RPMI7951 (cell line): ENCODE measurements at regions not wholly inside any gene's neighbourhood (a gene's known extent, or its start where the extent isn't known, plus 50 kb on each side); places are given as distances from the start of the nearest gene placed in this dataset.
"Not testable (repeated sequence)": the region's sequence is repeated elsewhere in the genome, so short reads cannot be mapped to it uniquely, and the experiment has no call there.

Experiments
- DNase-seq: peaks from one replicate; pipeline ENCODE4 v3.0.0-alpha.2; 2012; ENCODE audit warnings: low read depth

DNA sequence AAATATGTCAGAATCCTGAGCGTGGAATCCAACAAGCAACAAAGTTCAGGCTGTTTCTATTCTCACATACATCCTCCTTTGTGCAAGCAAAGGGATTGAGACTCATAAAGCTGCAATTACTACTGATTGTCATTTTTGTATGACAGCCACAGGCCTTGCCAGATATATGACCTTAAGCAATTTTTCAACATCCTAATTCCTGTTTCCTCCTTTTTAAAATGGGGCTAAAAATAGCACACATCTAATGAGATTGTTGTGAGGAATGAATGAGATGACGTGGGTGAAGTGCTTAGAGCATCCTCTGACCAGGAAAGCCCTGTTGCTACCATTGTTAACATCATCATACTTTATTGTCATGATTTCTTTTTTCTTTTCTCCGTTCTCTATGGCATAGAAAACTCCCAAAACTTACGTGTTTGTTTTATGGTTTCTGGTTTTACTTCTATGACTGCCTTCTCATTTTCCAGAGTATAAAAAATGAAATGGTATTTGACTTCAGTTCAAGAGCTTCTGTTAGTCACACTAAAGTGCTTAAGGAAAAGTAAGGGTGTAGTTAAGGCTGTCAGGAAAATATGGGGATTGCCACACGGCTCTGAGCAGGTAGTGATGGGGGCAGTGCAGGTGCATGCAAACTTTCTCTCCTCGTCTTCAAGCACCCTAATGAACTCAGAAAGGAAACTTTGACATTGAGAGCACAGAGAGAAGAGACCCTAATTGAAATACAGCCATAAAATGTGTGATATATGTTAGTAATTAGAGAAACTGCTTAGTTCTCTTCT lies 590.6 kb upstream of the NETO1 start:
- DNase-seq: no peak

DNA sequence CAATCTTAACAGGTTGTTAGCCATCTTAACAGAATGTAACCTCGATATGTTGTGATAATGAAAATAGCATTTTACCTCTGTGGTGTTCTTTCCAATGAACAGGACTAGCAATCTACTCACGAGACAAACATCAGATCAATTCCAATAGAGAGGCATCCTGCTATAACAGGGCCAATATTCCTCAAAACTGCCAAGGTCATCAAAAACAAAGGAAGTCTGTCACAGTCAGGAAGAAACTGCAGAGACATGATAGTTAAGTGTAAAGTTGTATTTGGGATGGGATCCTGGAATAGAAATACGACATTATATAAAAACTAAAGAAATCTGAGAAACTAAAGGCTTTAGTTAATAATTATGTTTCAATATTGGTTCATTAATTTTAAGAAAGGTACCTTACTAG lies 588.9 kb upstream of the NETO1 start:
- no peak for DNase-seq

DNA sequence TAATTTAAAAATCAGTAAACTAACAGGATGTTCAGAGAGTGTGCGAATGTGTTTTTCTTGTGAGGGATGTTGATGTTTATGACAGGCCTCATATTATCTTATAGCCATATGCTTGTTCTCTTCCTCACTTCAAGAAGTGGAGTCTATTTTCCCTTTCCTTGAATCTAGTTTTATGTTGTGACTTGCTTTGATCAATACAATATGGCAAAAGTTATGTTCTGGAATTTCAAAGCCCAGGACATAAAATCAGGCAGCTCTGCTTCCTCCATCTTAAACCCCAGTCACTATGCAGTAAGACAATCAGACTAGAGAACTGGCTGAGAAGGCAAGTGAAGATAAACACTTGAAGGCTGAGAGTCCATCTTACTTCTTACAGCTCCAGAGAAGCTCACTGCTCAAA lies 585.1 kb upstream of the NETO1 start:
- no peak for DNase-seq

DNA sequence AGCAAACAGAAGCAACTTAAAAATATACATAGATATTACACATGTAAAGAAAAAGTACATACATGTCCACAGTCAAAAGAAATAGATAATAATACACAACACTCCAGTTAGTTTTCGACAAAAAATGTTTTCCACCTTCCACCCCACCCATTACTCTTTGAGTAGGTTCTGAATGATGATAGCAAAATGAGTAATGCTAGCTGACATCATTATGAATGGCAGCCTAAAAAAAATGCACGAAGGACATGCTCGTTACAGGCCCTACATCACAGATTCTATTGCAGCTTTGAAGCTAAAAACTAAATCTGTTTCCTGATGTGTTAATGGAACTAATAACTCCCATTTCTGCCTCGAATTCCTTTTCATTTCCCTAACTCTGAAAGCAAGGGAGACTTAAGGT lies 578.7 kb upstream of the NETO1 start:
- peak; percentile 9 for DNase-seq

DNA sequence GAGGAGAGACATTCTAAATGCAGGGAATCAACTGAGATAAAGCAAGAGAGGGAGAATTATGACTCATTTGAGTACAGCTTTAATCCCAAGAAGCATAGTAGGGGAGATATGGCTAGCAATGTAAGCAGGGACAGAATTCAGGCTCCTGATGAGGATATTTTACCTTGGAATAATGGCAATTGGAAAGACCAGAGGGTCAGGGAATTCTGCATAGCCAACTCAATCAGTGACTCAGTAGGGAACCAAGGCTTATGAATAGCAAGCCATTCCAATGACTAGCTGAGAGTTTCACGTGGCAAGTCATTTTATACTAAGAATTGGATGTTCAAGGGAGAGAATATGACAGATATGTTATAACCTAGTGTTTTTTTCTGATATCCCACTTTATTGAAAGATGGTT lies 563.8 kb upstream of the NETO1 start:
- DNase-seq: no peak

DNA sequence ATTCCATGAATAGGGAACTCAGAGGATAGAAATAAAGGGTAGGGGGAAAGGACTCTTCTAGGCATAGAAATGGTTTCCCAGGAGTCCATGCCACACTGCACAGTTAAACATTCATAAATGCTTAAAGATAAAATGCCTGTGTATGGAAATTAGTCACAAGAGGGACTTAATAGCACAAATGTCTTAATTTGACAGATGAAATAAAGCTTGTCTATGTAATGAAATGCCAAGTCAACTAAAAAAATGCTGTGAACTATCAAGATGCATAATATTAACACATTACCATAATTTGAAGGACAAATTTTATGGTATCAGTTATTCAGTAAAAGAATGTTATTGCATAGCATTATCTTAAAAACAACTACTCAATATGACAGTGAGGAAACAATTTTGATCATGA lies 553.2 kb upstream of the NETO1 start:
- DNase-seq: no peak

DNA sequence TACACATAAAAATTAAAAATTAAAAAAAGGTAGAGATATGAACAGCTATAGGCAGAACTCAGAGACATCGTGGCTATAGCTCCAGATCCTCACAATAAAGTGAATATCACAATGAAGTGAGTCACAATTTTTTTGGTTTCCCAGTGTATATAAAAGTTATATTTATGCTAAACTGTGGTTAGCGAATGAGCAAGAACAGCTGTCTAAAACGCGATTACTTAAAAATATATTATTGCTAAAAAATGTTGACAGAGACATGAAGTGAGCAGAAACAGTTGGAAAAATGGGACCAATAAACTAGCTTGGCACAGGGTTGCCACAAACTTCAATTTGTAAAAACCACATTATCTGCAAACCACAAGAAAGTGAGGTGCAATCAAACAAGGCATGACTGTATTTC lies 551.7 kb upstream of the NETO1 start:
- DNase-seq: no peak

DNA sequence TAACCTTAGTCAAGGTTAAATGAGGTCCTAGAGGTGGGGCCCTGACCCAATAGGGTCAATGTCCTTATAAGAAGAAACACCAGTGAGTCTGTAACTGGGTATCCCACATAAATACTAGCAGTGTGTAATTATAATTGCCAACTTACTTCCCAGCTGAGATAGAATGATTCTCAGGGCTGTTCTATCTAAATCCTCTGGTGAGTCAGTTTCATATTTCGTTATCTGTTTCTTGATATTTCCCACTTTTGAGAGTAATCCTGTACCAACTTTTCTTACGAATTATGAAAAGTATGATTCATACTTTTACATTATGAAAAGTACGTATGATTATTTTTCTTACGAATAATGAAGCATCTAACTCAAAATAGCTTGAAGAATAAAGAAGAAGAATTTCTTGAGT lies 546.8 kb upstream of the NETO1 start:
- no peak for DNase-seq

DNA sequence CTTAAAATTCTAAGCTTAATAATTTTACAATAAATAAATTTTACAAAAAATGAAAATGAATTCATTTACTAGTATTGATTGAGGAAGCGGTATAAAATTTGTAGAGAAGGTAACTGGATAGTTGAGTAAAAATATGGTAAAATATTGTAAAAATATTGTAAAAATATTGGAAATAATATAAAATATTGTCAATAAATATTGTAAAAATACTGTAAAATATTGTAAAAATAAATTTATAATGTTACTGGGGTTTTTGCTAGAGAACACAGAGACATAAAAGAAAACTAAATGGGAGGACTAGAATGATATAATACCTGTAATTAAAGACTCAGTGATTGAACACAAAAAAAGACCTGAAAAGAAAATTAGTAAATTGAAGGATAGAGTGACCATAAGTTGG lies 546.3 kb upstream of the NETO1 start:
- no peak for DNase-seq

DNA sequence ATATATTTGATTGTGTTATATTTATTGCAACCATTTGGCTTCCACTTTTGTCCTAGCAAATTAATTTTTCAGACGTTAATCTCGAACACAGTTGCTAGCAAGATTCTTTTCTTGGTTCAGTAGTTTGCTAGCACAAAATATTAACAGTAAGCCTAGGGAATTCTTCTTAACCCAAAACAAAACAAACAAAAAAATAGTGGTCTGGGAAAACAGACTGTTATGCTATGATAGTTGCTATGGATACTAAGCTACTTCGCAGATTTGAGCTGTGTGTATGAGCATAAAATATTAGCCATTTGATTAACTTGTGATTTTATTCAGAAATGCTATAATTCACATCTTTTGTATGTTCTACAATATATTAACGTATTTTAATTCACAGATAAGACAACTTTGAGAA lies 541.5 kb upstream of the NETO1 start:
- no peak for DNase-seq

DNA sequence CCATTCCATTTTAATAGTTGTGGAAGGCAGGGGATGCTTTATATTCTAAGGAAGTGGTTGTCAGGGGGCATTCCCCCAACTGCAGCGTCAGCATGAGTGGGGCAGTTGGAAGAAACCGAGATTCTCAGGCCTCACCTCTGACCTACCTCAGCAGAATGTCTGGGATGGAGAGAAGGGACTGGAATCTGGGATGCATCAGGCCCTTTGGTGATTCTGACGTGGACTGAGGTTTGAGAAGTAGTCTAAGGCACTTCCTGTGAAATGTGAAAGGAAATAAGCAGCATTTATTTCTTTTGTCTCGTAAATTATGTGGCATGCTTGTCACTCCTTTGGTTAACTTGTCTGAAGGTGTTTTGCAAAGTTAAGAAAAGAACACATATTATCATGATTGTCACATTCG lies 540.7 kb upstream of the NETO1 start:
- DNase-seq: peak; percentile 54

DNA sequence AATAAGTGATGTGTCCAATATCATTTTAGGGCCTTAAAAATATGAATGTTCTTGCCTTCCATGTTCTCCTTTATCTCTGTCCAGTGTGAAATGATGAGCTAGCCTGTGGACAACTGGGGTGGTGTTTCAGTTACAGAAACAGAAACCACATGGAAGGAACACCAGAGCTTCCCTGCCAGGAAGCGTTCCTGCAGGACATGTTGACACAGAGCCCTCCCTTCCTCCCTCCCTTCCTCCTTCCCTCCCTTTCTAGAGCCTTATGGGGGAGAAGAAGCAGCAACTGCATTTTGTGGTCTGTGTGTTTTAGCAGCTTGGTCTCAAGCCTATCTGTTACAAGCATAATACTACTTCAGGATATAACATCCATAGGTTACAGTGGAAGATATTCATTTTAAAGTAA lies 539.7 kb upstream of the NETO1 start:
- peak; percentile 72 for DNase-seq

DNA sequence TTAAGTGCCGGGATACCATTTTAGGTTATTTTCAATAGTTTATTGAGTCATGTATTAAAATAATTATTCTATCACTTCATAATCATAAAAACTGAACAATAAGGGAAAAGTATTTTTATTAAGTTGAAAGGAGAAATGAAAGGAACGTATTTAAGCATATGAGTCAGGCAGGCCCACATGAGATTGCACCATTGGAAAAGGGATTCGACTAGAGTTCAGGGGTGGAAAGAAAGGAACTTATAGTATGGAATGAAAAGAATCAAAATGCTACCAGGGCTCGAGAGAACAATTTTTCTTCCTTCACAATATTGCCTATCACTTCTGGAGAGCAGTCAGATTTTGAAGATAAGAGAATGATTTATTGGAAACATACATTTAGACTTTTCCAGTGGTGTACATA lies 516.5 kb upstream of the NETO1 start:
- DNase-seq: no peak

DNA sequence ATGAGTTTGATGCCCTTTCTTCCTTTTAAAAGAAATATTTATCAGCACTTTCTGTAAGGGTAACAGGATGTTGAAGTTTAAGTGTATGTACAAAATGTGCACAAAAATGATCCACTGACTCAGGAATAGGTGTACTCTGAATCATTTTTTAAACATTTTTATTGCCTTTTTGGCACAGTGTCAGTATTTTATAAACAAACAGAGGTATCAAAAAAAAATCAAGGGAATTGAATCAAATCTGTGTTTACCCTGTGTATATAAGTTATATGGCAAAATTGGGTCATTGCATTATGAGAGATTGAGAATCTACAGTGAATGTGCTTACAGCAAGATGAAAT lies 513.9 kb upstream of the NETO1 start:
- no peak for DNase-seq

DNA sequence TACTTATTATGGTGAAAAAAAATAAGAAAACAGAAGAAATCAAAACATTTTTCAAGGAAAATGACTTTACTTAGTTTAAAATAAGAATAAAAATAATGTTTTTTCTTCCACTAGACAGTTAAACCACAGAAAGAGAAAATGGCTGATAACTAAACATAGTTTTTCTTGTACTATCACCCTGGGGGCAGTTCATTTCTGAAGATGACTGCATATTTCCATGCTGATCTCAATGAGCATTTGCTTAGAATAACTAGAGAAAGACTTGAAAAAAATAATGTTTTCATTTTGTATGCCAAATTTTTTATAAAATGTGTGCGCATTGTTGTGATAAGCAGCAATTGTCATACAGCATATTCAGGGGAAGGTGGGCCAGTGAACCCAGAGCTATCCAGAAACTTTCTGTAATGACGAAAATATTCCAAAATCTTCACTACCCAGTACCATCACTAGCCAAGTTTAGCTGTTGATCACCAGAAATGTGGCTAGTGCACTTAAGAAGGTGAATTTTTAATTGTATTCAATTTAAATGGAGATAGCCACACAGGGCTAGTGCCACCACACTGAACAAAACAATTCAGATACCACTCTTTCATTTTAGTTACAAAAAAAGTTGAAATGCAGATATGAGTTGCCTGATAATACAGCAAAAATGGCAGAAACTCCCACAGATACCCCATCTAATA lies 513.4 kb upstream of the NETO1 start:
- DNase-seq: no peak

DNA sequence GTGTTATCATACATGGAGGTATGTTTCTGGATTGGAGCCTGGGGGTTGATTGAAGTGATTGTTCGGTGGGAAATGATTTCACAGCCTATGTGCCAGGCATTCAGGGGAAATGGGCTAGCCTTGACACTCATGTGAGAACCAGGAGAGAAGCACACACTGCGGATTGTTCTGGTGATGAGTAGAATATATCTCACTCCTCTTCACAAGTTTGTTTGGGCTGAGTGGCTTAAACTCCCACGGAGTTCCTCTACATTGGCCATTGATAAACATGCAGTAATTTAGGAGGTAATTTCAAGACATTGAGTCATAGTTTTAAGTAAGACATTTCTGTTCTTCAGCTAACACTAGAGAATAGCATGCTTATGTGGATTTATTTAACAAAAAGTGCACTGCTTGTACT lies 498.9 kb upstream of the NETO1 start:
- no peak for DNase-seq

DNA sequence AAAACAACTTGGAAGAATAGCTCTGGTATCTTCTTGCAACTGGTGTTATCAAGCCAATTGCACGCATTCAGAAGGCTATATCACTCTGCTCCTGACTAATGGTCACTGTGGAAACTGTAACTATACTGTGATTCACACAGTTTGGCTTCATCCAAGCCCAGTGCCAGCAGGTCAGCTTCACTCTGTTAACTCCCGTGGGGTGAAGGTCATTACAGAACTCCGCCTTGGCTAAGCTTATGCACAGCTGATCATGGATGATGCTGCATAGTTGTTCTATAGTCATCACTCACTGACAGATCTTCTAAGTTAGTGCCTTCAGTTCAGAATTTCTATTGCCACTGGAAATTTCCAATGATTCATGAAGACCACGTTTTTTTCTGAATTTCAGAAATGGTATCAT lies 497.2 kb upstream of the NETO1 start:
- DNase-seq: peak; percentile 71

DNA sequence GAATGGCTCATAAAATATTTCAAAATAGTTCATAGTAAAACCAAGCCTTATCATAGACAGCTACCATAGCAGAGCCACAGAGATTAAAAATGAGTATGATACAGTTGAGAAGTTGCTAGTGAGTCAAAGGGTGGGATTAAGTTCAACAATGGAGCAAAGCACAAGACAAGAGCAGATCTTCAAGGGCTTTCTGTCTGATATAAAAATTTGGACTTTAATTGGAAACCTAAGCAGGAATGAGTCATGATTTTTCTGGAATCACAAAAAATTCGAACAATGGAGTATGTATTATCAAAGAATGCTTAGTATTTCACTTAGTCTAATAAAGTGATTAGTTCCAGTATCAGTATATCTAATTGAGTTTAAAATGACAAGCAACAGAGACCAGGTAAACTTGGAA lies 487.3 kb upstream of the NETO1 start:
- DNase-seq: no peak

DNA sequence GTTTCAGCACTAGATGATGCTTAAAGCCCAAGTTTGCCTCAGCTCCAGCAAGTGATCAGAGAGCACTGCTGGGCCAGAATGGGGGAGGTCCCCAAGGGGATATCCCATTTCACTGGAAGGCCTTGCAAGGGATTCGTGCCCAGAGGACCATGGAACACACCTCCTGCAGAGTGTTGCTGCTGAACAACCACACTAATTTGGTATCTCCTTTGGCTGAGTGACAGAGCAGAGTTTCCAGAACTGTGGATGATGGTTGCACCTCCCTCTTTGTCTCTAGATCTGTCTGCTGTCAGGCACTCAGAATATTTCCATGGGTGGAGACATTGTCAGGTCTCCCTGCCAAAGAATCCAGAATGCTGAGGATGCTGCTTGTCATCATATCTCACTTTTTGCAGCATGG lies 484.8 kb upstream of the NETO1 start:
- peak; percentile 12 for DNase-seq

DNA sequence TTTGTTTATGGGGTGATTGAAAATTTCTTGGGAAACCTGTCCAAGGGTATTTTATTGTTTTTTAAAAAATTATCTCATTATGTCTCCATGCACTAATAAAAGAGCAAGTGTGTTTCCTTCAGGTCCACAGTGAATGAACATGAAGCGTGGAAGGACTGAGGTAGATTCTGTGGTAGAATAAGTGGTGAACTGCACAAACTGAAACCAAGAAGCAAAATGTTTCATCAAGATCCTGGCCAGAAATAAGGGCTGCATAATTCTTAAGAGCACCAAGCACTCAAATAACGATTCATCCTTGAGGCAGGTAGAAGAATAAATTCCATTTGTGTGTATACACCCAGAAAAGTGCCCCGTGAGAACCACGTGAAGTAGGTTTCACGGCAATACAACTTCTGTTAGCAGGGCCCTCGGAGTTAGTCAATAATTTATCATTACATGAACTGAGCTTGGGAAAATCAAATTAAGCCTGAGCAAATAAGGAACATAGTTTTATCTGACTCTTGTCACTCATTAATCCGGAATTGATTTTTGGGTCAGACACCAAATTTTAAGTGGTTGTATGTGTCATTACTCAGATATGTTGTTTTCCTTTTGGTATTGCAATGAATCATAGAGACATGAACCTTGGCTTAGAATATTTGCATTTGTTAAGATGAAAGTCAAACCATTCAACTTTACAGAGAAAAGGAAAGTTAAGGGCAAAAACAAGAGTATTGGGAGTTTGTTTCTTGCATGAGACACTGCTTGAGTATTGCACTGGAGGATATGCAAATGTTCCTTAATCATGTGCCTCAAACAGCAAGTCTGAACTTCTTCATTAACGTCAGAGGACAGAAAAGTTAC lies 472.6 kb upstream of the NETO1 start:
- DNase-seq: peak; percentile 40

DNA sequence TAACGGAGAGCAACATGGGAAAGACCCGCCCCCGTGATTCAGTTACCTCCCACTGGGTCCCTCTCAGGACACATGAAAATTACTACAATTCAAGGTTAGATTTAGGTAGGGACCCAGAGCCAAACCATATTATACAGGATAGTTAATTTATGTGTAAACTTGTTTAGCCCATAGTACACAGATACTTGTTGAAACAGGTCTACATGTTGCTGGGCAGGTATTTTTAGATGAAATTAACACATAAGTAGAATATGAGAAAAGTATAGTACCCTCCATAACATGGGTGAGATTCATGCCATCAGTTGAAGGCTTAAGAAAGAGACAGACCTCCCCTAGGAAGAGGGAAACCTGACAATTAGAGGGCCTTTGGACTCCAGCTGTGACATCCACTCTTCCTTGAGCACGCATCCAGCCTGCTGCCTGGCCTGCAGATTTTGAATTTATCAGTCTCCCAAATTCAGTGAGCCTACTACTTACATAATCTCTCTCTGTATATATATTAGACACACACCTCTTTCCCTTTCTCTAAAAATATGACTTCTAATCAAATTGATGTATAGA lies 463.5 kb upstream of the NETO1 start:
- DNase-seq: no peak

DNA sequence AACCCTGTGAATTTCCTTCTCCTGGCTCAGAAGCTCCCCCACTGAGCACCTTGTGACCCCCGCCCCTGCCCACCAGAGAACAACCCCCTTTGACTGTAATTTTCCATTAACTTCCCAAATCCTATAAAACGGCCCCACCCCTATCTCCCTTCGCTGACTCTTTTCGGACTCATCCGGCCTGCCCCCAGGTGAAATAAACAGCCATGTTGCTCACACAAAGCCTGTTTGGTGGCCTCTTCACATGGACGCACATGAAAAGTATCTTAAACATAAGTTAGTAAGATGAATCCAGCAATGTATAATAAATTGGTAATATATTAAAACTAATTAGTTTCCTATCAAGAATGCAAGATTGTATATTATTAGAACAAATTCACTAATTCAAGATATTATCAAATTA lies 462.3 kb upstream of the NETO1 start:
- DNase-seq: not testable (repeated sequence)
